ENCODE measurements at regions not wholly inside any gene's neighbourhood (a gene's known extent, or its start where the extent isn't known, plus 50 kb on each side); places are given as distances from the start of the nearest gene placed in this dataset.

- Histone ChIP-seq H4K20me1 (ENCODE audit: insufficient read depth) (no peaks in the 10 kb centered on the region), H3F3A (replicated peaks; ENCODE audit: insufficient read depth) (no peaks in the 10 kb centered on the region), H3K4me1 (ENCODE audit: control insufficient read depth in 1 of 2, insufficient read depth in 2 of 2, low read depth in 1 of 2, low read length in 1 of 2) (no peaks in the 10 kb centered on the region), H3K36me3 (replicated peaks in 1 of 2; ENCODE audit: control insufficient read depth in 1 of 2, insufficient read depth in 2 of 2, low read length in 1 of 2) (no peaks in the 10 kb centered on the region), H3K27ac (ENCODE audit: low read depth in 2 of 2, low read length in 1 of 2) (no peak overlapping the region), H3K79me2 (ENCODE audit: insufficient read depth) (no peaks in the 10 kb centered on the region), H3K9ac (no peak overlapping the region), H3K9me2 (no peaks in the 10 kb centered on the region), H3K27me3 (ENCODE audit: insufficient read depth) (no peaks in the 10 kb centered on the region), H3K9me3 (no peaks in the 10 kb centered on the region), H3K4me3 (ENCODE audit: low read depth in 2 of 2, low read length in 1 of 2) (no peak overlapping the region), H2AFZ (ENCODE audit: low read depth) (no peak overlapping the region), H3K4me2 (no peak overlapping the region)
- CTCF ChIA-PET = interaction anchor here (0.8 kb wide), 1 partner anchor 351 kb away, joined by 3 read pairs; no protein-coding TSS in a partner anchor
- 58% methylated on average over 5 of the region's 5 CpGs for WGBS (ENCODE audit: low lambda C conversion rate)
- TF ChIP-seq MXI1 (IDR thresholded peaks at IDR 0.05; ENCODE audit: low read depth, low read length) (no peak), NFIC (IDR thresholded peaks at IDR 0.05; ENCODE audit: borderline replicate concordance) (no peak), EZH2phosphoT487 (IDR thresholded peaks at IDR 0.05; ENCODE audit: borderline replicate concordance, low read depth) (no peak), RFX5 (IDR thresholded peaks at IDR 0.05; ENCODE audit: low read length) (no peak), EP300 (IDR thresholded peaks at IDR 0.05; ENCODE audit: borderline replicate concordance in 1 of 2, low read depth in 1 of 2, low read length in 1 of 2) (no peak)
- TF ChIP-seq, protein P1, sequence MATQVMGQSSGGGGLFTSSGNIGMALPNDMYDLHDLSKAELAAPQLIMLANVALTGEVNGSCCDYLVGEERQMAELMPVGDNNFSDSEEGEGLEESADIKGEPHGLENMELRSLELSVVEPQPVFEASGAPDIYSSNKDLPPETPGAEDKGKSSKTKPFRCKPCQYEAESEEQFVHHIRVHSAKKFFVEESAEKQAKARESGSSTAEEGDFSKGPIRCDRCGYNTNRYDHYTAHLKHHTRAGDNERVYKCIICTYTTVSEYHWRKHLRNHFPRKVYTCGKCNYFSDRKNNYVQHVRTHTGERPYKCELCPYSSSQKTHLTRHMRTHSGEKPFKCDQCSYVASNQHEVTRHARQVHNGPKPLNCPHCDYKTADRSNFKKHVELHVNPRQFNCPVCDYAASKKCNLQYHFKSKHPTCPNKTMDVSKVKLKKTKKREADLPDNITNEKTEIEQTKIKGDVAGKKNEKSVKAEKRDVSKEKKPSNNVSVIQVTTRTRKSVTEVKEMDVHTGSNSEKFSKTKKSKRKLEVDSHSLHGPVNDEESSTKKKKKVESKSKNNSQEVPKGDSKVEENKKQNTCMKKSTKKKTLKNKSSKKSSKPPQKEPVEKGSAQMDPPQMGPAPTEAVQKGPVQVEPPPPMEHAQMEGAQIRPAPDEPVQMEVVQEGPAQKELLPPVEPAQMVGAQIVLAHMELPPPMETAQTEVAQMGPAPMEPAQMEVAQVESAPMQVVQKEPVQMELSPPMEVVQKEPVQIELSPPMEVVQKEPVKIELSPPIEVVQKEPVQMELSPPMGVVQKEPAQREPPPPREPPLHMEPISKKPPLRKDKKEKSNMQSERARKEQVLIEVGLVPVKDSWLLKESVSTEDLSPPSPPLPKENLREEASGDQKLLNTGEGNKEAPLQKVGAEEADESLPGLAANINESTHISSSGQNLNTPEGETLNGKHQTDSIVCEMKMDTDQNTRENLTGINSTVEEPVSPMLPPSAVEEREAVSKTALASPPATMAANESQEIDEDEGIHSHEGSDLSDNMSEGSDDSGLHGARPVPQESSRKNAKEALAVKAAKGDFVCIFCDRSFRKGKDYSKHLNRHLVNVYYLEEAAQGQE (IDR thresholded peaks at IDR 0.05; ENCODE audit: low read depth, low read length) = no peak
- DNase-seq = no peak
- POLR2A ChIA-PET = no interaction called here
These were observed 334.0 kb downstream of the KCTD12 start for GRCh38 chr13:76552041-76552772.

DNA sequence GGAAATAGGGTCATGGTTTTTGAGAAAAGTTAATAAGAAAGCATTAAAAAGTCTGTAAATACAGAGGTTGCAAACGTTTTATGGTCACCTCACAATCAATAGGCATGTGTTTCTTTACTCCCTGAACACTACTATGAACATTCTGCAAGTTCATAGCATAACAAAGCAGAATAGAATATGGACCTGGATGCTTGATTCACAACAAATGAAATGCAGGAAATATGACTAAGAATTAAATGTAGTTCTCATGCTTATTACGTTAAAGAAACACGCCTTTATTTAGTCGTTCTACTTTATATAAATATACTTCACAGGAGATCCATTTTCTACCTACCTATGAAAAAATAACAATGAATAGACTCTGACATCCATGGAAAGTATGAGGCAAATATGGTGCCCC is 344.0 kb downstream of the KCTD12 start:
- POLR2A ChIA-PET = no interaction called here
- Histone ChIP-seq H2AFZ (ENCODE audit: low read depth) (no peak overlapping the region), H3K9me2 (no peaks in the 10 kb centered on the region), H3K9ac (no peak overlapping the region), H4K20me1 (ENCODE audit: insufficient read depth) (no peaks in the 10 kb centered on the region), H3K4me1 (ENCODE audit: control insufficient read depth in 1 of 2, insufficient read depth in 2 of 2, low read depth in 1 of 2, low read length in 1 of 2) (no peaks in the 10 kb centered on the region), H3K9me3 (no peaks in the 10 kb centered on the region), H3K27me3 (ENCODE audit: insufficient read depth) (no peaks in the 10 kb centered on the region), H3K79me2 (ENCODE audit: insufficient read depth) (no peaks in the 10 kb centered on the region), H3K4me2 (no peak overlapping the region), H3K4me3 (ENCODE audit: low read depth in 2 of 2, low read length in 1 of 2) (no peak overlapping the region), H3K36me3 (replicated peaks in 1 of 2; ENCODE audit: control insufficient read depth in 1 of 2, insufficient read depth in 2 of 2, low read length in 1 of 2) (no peaks in the 10 kb centered on the region), H3F3A (replicated peaks; ENCODE audit: insufficient read depth) (no peaks in the 10 kb centered on the region), H3K27ac (ENCODE audit: low read depth in 2 of 2, low read length in 1 of 2) (no peak overlapping the region)
- TF ChIP-seq RAD21 (IDR thresholded peaks at IDR 0.05; ENCODE audit: low read length) (no peak), TEAD4 (IDR thresholded peaks at IDR 0.05; ENCODE audit: borderline replicate concordance, insufficient read depth) (no peak), FOSL2 (IDR thresholded peaks at IDR 0.05; ENCODE audit: borderline replicate concordance, low read depth) (no peak), FOXJ3 (CRISPR knock-in tag; IDR thresholded peaks at IDR 0.05) (no peak)
- TF ChIP-seq, protein P2, sequence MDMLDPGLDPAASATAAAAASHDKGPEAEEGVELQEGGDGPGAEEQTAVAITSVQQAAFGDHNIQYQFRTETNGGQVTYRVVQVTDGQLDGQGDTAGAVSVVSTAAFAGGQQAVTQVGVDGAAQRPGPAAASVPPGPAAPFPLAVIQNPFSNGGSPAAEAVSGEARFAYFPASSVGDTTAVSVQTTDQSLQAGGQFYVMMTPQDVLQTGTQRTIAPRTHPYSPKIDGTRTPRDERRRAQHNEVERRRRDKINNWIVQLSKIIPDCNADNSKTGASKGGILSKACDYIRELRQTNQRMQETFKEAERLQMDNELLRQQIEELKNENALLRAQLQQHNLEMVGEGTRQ (IDR thresholded peaks at IDR 0.05; ENCODE audit: borderline replicate concordance, low read depth, low read length) = no peak
- TF ChIP-seq, protein P3, sequence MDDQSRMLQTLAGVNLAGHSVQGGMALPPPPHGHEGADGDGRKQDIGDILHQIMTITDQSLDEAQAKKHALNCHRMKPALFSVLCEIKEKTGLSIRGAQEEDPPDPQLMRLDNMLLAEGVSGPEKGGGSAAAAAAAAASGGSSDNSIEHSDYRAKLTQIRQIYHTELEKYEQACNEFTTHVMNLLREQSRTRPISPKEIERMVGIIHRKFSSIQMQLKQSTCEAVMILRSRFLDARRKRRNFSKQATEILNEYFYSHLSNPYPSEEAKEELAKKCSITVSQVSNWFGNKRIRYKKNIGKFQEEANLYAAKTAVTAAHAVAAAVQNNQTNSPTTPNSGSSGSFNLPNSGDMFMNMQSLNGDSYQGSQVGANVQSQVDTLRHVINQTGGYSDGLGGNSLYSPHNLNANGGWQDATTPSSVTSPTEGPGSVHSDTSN (IDR thresholded peaks at IDR 0.05) = no peak
- DNase-seq = no peak
- 53% methylated on average over 4 of the region's 4 CpGs for WGBS (ENCODE audit: low lambda C conversion rate)
- CTCF ChIA-PET = no interaction called here
